ENCODE measurements at regions not wholly inside any gene's neighbourhood (a gene's known extent, or its start where the extent isn't known, plus 50 kb on each side); places are given as distances from the start of the nearest gene placed in this dataset.

DNA sequence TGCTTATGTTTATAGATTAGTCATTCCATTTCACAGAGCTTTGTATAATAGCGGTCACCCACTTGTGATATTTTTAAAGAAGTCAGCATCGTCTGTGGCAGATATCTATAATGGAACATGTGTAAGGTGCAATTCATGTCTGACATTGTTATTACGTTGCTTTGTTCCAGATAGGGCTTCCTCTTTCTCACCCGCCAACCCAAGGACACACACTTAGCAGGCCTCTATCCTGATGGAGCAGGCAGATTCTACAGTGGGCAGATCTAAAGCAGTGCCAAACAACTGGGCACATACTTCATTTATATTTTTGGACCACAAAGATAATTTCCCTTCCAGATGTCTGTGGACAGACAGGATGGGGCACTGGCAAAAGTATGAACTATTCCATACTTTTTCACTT lies 573.1 kb downstream of the TDRD15 start:
- TF ChIP-seq ELF4 (IDR thresholded peaks at IDR 0.05) (no peak), SUZ12 (IDR thresholded peaks at IDR 0.05) (no peak), ARNT (IDR thresholded peaks at IDR 0.05) (no peak), TARDBP (IDR thresholded peaks at IDR 0.05) (no peak), FOXA1 (IDR thresholded peaks at IDR 0.05) (no peak), SP1 (IDR thresholded peaks at IDR 0.05) (no peak), FOXK2 (IDR thresholded peaks at IDR 0.05) (no peak), CTBP1 (IDR thresholded peaks at IDR 0.05; ENCODE audit: borderline replicate concordance) (no peak), ZNF384 (IDR thresholded peaks at IDR 0.05) (no peak), NFRKB (IDR thresholded peaks at IDR 0.05) (no peak), L3MBTL2 (conservative IDR thresholded peaks at IDR 0.05) (no peak), LEF1 (IDR thresholded peaks at IDR 0.05; ENCODE audit: borderline replicate concordance) (no peak), FOXM1 (IDR thresholded peaks at IDR 0.05; ENCODE audit: borderline replicate concordance) (no peak)
- TF ChIP-seq, protein P1, sequence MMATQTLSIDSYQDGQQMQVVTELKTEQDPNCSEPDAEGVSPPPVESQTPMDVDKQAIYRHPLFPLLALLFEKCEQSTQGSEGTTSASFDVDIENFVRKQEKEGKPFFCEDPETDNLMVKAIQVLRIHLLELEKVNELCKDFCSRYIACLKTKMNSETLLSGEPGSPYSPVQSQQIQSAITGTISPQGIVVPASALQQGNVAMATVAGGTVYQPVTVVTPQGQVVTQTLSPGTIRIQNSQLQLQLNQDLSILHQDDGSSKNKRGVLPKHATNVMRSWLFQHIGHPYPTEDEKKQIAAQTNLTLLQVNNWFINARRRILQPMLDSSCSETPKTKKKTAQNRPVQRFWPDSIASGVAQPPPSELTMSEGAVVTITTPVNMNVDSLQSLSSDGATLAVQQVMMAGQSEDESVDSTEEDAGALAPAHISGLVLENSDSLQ (IDR thresholded peaks at IDR 0.05): no peak
- no peak for DNase-seq (ENCODE audit: extremely low spot score)
- POLR2A ChIA-PET: no interaction called here
- CTCF ChIA-PET: no interaction called here

DNA sequence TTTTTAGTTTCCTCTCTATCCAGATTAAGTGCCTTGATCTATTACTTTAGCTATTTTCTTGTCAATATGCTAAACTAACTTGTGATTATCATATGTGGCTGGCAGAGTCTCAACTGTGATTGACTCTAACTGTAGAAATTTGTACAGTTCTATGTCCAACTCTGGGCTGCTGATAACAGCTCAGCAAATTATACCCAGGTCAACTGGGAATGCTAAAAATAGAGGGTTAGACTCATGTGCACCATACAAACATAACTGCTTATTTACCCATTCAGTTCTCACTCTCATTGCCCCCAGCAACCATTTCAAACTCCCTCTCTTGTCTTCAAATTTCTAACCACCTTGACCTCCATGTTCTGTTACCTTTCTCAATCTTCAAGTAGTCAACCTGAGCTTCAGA lies 576.9 kb downstream of the TDRD15 start:
- ChIA-PET CTCF (no interaction called here), POLR2A (no interaction called here)
- no peak for DNase-seq (ENCODE audit: extremely low spot score)
- TF ChIP-seq, protein P1 (IDR thresholded peaks at IDR 0.05): no peak
- TF ChIP-seq NFRKB (IDR thresholded peaks at IDR 0.05) (no peak), TARDBP (IDR thresholded peaks at IDR 0.05) (no peak), BHLHE40 (IDR thresholded peaks at IDR 0.05; ENCODE audit: borderline replicate concordance) (no peak), L3MBTL2 (conservative IDR thresholded peaks at IDR 0.05) (no peak), FOXK2 (IDR thresholded peaks at IDR 0.05) (no peak), CTBP1 (IDR thresholded peaks at IDR 0.05; ENCODE audit: borderline replicate concordance) (no peak), SUZ12 (IDR thresholded peaks at IDR 0.05) (no peak), ELF4 (IDR thresholded peaks at IDR 0.05) (no peak)

DNA sequence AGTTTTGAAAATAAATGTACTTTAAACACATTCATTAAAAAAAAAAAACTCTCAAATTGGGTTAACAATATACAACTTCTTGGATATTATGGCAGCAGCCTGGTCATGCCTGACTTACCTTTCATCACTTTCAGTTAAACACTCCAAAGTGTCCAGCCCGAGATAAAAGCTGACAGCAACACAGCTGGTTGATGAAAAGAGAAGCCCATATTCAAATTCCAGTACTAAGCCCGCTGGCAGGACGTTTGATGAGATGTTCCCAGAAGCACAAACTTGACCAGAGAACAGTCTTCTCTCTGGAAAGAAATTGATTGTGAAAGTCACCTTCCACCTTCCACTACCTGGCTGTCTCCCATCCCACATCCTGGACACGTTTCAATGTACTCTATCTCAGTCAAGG lies 586.3 kb downstream of the TDRD15 start:
- TF ChIP-seq SUZ12 (IDR thresholded peaks at IDR 0.05): no peak
- TF ChIP-seq BHLHE40 (IDR thresholded peaks at IDR 0.05; ENCODE audit: borderline replicate concordance): no peak
- TF ChIP-seq ARNT (IDR thresholded peaks at IDR 0.05): no peak
- TF ChIP-seq HDGF (IDR thresholded peaks at IDR 0.05; ENCODE audit: borderline replicate concordance): no peak
- TF ChIP-seq SP1 (IDR thresholded peaks at IDR 0.05): no peak
- TF ChIP-seq TARDBP (IDR thresholded peaks at IDR 0.05): no peak
- no peak for TF ChIP-seq CTBP1 (IDR thresholded peaks at IDR 0.05; ENCODE audit: borderline replicate concordance)
- TF ChIP-seq FOXA1 (IDR thresholded peaks at IDR 0.05): no peak
- TF ChIP-seq ELF4 (IDR thresholded peaks at IDR 0.05): no peak
- TF ChIP-seq LEF1 (IDR thresholded peaks at IDR 0.05; ENCODE audit: borderline replicate concordance): no peak
- TF ChIP-seq NFRKB (IDR thresholded peaks at IDR 0.05): no peak
- TF ChIP-seq FOXK2 (IDR thresholded peaks at IDR 0.05): no peak
- no peak for TF ChIP-seq FOXM1 (IDR thresholded peaks at IDR 0.05; ENCODE audit: borderline replicate concordance)
- no peak for TF ChIP-seq L3MBTL2 (conservative IDR thresholded peaks at IDR 0.05)
- no peak for TF ChIP-seq ZNF384 (IDR thresholded peaks at IDR 0.05)
- TF ChIP-seq, protein P1 (IDR thresholded peaks at IDR 0.05): no peak
- CTCF ChIA-PET: no interaction called here
- DNase-seq (ENCODE audit: extremely low spot score): no peak
- POLR2A ChIA-PET: no interaction called here

DNA sequence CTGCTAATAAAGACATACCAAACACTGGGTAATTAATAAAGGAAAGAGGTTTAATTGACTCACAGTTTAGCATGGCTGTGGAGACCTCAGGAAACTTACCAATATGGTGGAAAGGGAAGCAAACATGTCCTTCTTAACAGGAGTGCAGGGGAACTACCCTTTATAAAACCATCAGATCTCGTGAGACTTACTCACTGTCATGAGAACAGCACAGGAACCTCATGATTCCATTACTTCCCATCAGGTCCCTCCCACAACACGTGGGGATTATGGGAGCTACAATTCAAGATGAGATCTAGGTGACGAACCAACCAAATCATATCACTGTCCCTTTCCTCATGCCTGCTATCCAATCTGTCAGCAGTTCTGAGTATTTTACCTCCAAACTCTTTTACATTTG lies 586.7 kb downstream of the TDRD15 start:
- TF ChIP-seq ARNT (IDR thresholded peaks at IDR 0.05) (no peak), SUZ12 (IDR thresholded peaks at IDR 0.05) (no peak), ZNF384 (IDR thresholded peaks at IDR 0.05) (no peak), FOXM1 (IDR thresholded peaks at IDR 0.05; ENCODE audit: borderline replicate concordance) (no peak), CTBP1 (IDR thresholded peaks at IDR 0.05; ENCODE audit: borderline replicate concordance) (no peak), FOXA1 (IDR thresholded peaks at IDR 0.05) (no peak), SP1 (IDR thresholded peaks at IDR 0.05) (no peak), HDGF (IDR thresholded peaks at IDR 0.05; ENCODE audit: borderline replicate concordance) (no peak), LEF1 (IDR thresholded peaks at IDR 0.05; ENCODE audit: borderline replicate concordance) (no peak), NFRKB (IDR thresholded peaks at IDR 0.05) (no peak), FOXK2 (IDR thresholded peaks at IDR 0.05) (no peak), ELF4 (IDR thresholded peaks at IDR 0.05) (no peak), L3MBTL2 (conservative IDR thresholded peaks at IDR 0.05) (no peak), TARDBP (IDR thresholded peaks at IDR 0.05) (no peak), BHLHE40 (IDR thresholded peaks at IDR 0.05; ENCODE audit: borderline replicate concordance) (no peak)
- TF ChIP-seq, protein P1 (IDR thresholded peaks at IDR 0.05): no peak
- CTCF ChIA-PET: no interaction called here
- POLR2A ChIA-PET: no interaction called here
- DNase-seq (ENCODE audit: extremely low spot score): no peak

DNA sequence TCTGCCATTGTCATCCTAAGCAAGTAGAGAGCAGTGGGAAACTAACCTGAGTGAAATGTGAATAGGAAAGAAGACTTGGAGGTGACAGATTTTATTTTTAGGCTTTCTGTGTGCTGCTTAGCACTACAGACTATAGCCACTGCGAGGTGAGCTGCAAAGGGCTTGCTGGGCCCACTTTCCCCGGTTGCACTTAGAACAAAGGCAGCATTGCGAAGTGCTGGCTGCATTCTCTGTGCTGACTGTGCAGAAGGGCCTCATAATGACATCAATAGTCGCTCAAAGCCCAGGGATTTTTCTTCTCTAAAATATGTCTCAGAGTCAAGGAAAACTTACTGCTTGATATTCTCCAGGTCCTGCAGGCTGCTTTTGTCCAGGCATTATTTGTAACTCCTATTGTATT lies 592.1 kb downstream of the TDRD15 start:
- CTCF ChIA-PET: no interaction called here
- TF ChIP-seq L3MBTL2 (conservative IDR thresholded peaks at IDR 0.05): no peak
- no peak for TF ChIP-seq ARNT (IDR thresholded peaks at IDR 0.05)
- TF ChIP-seq LEF1 (IDR thresholded peaks at IDR 0.05; ENCODE audit: borderline replicate concordance): no peak
- TF ChIP-seq FOXK2 (IDR thresholded peaks at IDR 0.05): no peak
- TF ChIP-seq BHLHE40 (IDR thresholded peaks at IDR 0.05; ENCODE audit: borderline replicate concordance): no peak
- TF ChIP-seq SUZ12 (IDR thresholded peaks at IDR 0.05): no peak
- no peak for TF ChIP-seq CTBP1 (IDR thresholded peaks at IDR 0.05; ENCODE audit: borderline replicate concordance)
- no peak for TF ChIP-seq FOXA1 (IDR thresholded peaks at IDR 0.05)
- no peak for TF ChIP-seq FOXM1 (IDR thresholded peaks at IDR 0.05; ENCODE audit: borderline replicate concordance)
- no peak for TF ChIP-seq TARDBP (IDR thresholded peaks at IDR 0.05)
- TF ChIP-seq NFRKB (IDR thresholded peaks at IDR 0.05): no peak
- TF ChIP-seq SP1 (IDR thresholded peaks at IDR 0.05): no peak
- TF ChIP-seq, protein P1 (IDR thresholded peaks at IDR 0.05): no peak
- TF ChIP-seq ZNF384 (IDR thresholded peaks at IDR 0.05): no peak
- TF ChIP-seq ELF4 (IDR thresholded peaks at IDR 0.05): no peak
- no peak for TF ChIP-seq HDGF (IDR thresholded peaks at IDR 0.05; ENCODE audit: borderline replicate concordance)
- POLR2A ChIA-PET: no interaction called here
- DNase-seq (ENCODE audit: extremely low spot score): no peak
